K562 (cell line): ENCODE measurements at regions not wholly inside any gene's neighbourhood (a gene's known extent, or its start where the extent isn't known, plus 50 kb on each side); places are given as distances from the start of the nearest gene placed in this dataset.

ENCODE experiments used
- ATAC-seq: fragments of 200-7000 bp; cut with Tn5 transposase; 3 replicates; pipeline ENCODE4 v1.9.1; 2020; ENCODE audit warnings: moderate library complexity
- BruUV-seq: library from RNA; stranded (reverse); fragments of 400-500 nt; replicated peaks from 2 replicates; lab custom pipeline; 2021; lab: Mats Ljungman, UMichigan
- CTCF ChIA-PET: fragments of 300-600 bp; formaldehyde crosslinking; extraction: SDS; loops from one replicate; lab custom pipeline; 2021; ENCODE audit warnings: low intra/inter-chr PET ratio; lab: Yijun Ruan, JAX
- POLR2A ChIA-PET: fragments of 300-600, 350-650 bp; sonication (Branson Sonifier 250); formaldehyde crosslinking; extraction: SDS; loops from one replicate; lab custom pipeline; 2021; ENCODE audit warnings: antibody characterized with exemption, inconsistent platforms; lab: Yijun Ruan, JAX
- DNase-seq, 4 experiments: peaks; one replicate each; pipeline versions ENCODE4 v3.0.0 to v3.0.0-alpha.2; 2011 to 2018; ENCODE audit warnings: low spot score in 3 of 4, mixed read lengths in 3 of 4; ENCODE audit errors: extremely low read depth in 1 of 4
- FAIRE-seq: peaks from 2 replicates; lab custom pipeline; 2011; peaks lifted over from hg19 to GRCh38; lab: Jason Lieb, UNC
- H2AFZ ChIP-seq: 2 replicates; pipeline ENCODE4 v1.6.0; 2011; ENCODE audit warnings: low read depth, low read length, control low read depth, inconsistent platforms
- H3K27ac ChIP-seq: fragments of 200-600 bp; 3 replicates; pipeline ENCODE4 v1.8.0; 2011; ENCODE audit warnings: low read depth, mild to moderate bottlenecking, control low read depth, inconsistent platforms, low read length, moderate library complexity, mixed read lengths; ENCODE audit errors: extremely low read depth
- H3K27me3 ChIP-seq, 2 experiments: fragments of 300-600 bp in 1 of 2; 2 replicates in 1 of 2; 3 replicates in 1 of 2; pipeline versions ENCODE4 v1.6.0 to v1.8.0; 2011; ENCODE audit warnings: inconsistent platforms in 2 of 2, low read length in 2 of 2, mild to moderate bottlenecking in 1 of 2, mixed read lengths in 1 of 2, moderate library complexity in 1 of 2; ENCODE audit not compliant: control insufficient read depth in 2 of 2, insufficient read depth in 2 of 2
- H3K36me3 ChIP-seq: fragments of 300-600 bp; 3 replicates; pipeline ENCODE4 v1.8.0; 2011; ENCODE audit warnings: mild to moderate bottlenecking, low read length, inconsistent platforms; ENCODE audit not compliant: control insufficient read depth, insufficient read depth
- H3K4me1 ChIP-seq, 2 experiments: fragments of 200-600 bp in 1 of 2; replicated peaks in 1 of 2; 2 replicates in 1 of 2; 3 replicates in 1 of 2; pipeline versions ENCODE4 v1.5.1 to v1.8.0; 2011; ENCODE audit warnings: inconsistent platforms in 2 of 2, low read length in 2 of 2, mild to moderate bottlenecking in 1 of 2, mixed read lengths in 1 of 2, moderate library complexity in 1 of 2; ENCODE audit not compliant: control insufficient read depth in 2 of 2, insufficient read depth in 2 of 2
- H3K4me2 ChIP-seq: 2 replicates; pipeline ENCODE4 v1.6.1; 2011; ENCODE audit warnings: low read length, control low read depth, inconsistent platforms, mixed read lengths; ENCODE audit not compliant: insufficient read depth
- H3K4me3 ChIP-seq: fragments of 200-600 bp; sonication (generic), shearing (Covaris generic); 2 replicates; pipeline ENCODE4 v1.5.1; 2016; ENCODE audit warnings: control low read depth, inconsistent platforms
- H3K79me2 ChIP-seq: fragments of 200-600 bp; 3 replicates; pipeline ENCODE4 v1.8.0; 2011; ENCODE audit warnings: low read length, inconsistent platforms; ENCODE audit not compliant: control insufficient read depth, insufficient read depth
- H3K9ac ChIP-seq, 2 experiments: 2 replicates each; pipeline versions ENCODE4 v1.6.0 to v1.6.1; 2011; ENCODE audit warnings: low read depth in 2 of 2, low read length in 2 of 2, control low read depth in 1 of 2, inconsistent platforms in 1 of 2, mild to moderate bottlenecking in 1 of 2, mixed read lengths in 1 of 2; ENCODE audit not compliant: insufficient read depth in 1 of 2
- H3K9me1 ChIP-seq: one replicate; pipeline ENCODE4 v1.6.0; 2011; ENCODE audit warnings: inconsistent platforms, mild to moderate bottlenecking, low read length, moderate library complexity; ENCODE audit not compliant: control insufficient read depth, insufficient read depth
- H3K9me3 ChIP-seq: replicated peaks from 2 replicates; pipeline ENCODE4 v1.5.1; 2011; ENCODE audit warnings: low read depth, low read length, inconsistent platforms; ENCODE audit not compliant: control insufficient read depth, insufficient read depth
- H4K20me1 ChIP-seq: replicated peaks from 2 replicates; pipeline ENCODE4 v1.6.1; 2011; ENCODE audit warnings: low read length, inconsistent platforms, mixed read lengths; ENCODE audit not compliant: control insufficient read depth, insufficient read depth
- ATF1 ChIP-seq, 2 experiments: fragments of 450-650 bp in 1 of 2; IDR thresholded peaks; 2 replicates each; pipeline ENCODE4 v1.6.1; 2016; ENCODE audit warnings: missing compliant biosample characterization in 1 of 2, missing genetic modification characterization in 1 of 2
- BRF1 ChIP-seq: IDR thresholded peaks from 3 replicates; pipeline ENCODE4 v1.6.1; 2011; ENCODE audit warnings: borderline replicate concordance, mild to moderate bottlenecking; ENCODE audit not compliant: insufficient read length; ENCODE audit errors: extremely low read depth
- CREB1 ChIP-seq, 2 experiments: sonication (generic) in 1 of 2; formaldehyde crosslinking in 1 of 2; IDR thresholded peaks; 2 replicates each; pipeline versions ENCODE4 v1.6.1 to v1.8.0; 2012 to 2022; ENCODE audit warnings: inconsistent platforms in 1 of 2, mild to moderate bottlenecking in 1 of 2, missing genetic modification reagents in 1 of 2, moderate library complexity in 1 of 2
- DACH1 ChIP-seq: fragments of 450-650 bp; IDR thresholded peaks from 2 replicates; pipeline ENCODE4 v1.6.1; 2018; ENCODE audit not compliant: partially characterized antibody
- ETV6 ChIP-seq, 3 experiments: fragments of 150-350 bp in 1 of 3; sonication (generic) in 1 of 3; formaldehyde crosslinking in 1 of 3; IDR thresholded peaks; 2 replicates each; pipeline versions ENCODE4 v1.6.1 to v1.8.0; 2014 to 2022; ENCODE audit warnings: borderline replicate concordance in 2 of 3, low read depth in 2 of 3, antibody characterized with exemption in 1 of 3, low read length in 1 of 3, mild to moderate bottlenecking in 1 of 3, missing genetic modification reagents in 1 of 3
- FOS ChIP-seq: IDR thresholded peaks from 3 replicates; pipeline ENCODE4 v1.6.1; 2011; ENCODE audit not compliant: insufficient read length; ENCODE audit errors: extremely low read depth
- FOXJ3 ChIP-seq: sonication (generic); formaldehyde crosslinking; IDR thresholded peaks from 2 replicates; pipeline ENCODE4 v1.4.0; 2020; ENCODE audit warnings: mild to moderate bottlenecking, missing genetic modification reagents
- HDGF ChIP-seq: fragments of 450-650 bp; IDR thresholded peaks from 2 replicates; pipeline ENCODE4 v1.6.1; 2016
- ILK ChIP-seq: fragments of 450-650 bp; IDR thresholded peaks from 2 replicates; pipeline ENCODE4 v1.6.1; 2016; ENCODE audit warnings: missing genetic modification characterization, low read depth, mild to moderate bottlenecking, missing compliant biosample characterization, moderate library complexity, borderline replicate concordance
- KDM4B ChIP-seq, 2 experiments: fragments of 450-650 bp in 1 of 2; sonication (generic) in 1 of 2; IDR thresholded peaks; 2 replicates each; pipeline ENCODE4 v1.6.1; 2016 to 2017; ENCODE audit warnings: borderline replicate concordance in 2 of 2, antibody characterized with exemption in 1 of 2, low read depth in 1 of 2, mild to moderate bottlenecking in 1 of 2
- MAFG ChIP-seq: fragments of 450-650 bp; conservative IDR thresholded peaks from 2 replicates; pipeline ENCODE4 v1.6.1; 2016; ENCODE audit warnings: missing genetic modification characterization, missing compliant biosample characterization
- MBD2 ChIP-seq: sonication (generic); IDR thresholded peaks from 2 replicates; pipeline ENCODE4 v1.6.1; 2016; ENCODE audit warnings: low read depth, borderline replicate concordance
- PKNOX1 ChIP-seq: fragments of 450-650 bp; IDR thresholded peaks from 2 replicates; pipeline ENCODE4 v1.6.1; 2016
- TFAP4 ChIP-seq: sonication (generic); formaldehyde crosslinking; IDR thresholded peaks from 2 replicates; pipeline ENCODE4 v1.8.0; 2022; ENCODE audit warnings: missing genetic modification reagents, mild to moderate bottlenecking, moderate library complexity, borderline replicate concordance
- TRIM25 ChIP-seq: fragments of 450-650 bp; IDR thresholded peaks from 2 replicates; pipeline ENCODE4 v1.7.0; 2016; ENCODE audit warnings: borderline replicate concordance
- ZC3H11A ChIP-seq: IDR thresholded peaks from 2 replicates; pipeline ENCODE4 v1.6.1; 2012; ENCODE audit warnings: low read depth, low read length, improper control_type of control experiment
- ZNF146 ChIP-seq: IDR thresholded peaks from one replicate; pipeline ENCODE4 v1.6.1; 2018; ENCODE audit warnings: missing compliant biosample characterization; ENCODE audit not compliant: unreplicated experiment
- ZNF316 ChIP-seq: fragments of 450-650 bp; IDR thresholded peaks from 2 replicates; pipeline ENCODE4 v1.6.1; 2016
- ZNF830 ChIP-seq: fragments of 250-450 bp; sonication (Bioruptor Pico); IDR thresholded peaks from 2 replicates; pipeline ENCODE4 v1.5.0; 2021; ENCODE audit warnings: mild to moderate bottlenecking
- WGBS: fragments of 100-300 bp; shearing (Covaris generic); methylation state at CpG from one replicate; pipeline ENCODE4 v1.1.6; 2016; ENCODE audit warnings: low coverage, mixed read lengths; ENCODE audit not compliant: insufficient coverage; ENCODE audit errors: missing lambda C conversion rate; 5-methylcytosine and 5-hydroxymethylcytosine counted together
- in situ Hi-C: fragments of 300-500 bp; cut with MboI; formaldehyde crosslinking; loops from 4 replicates; pipeline ENCODE4 v1.15.0; 2018; ENCODE audit warnings: inconsistent platforms, mixed read lengths
- intact Hi-C: fragments of 100-400 bp; cut with micrococcal nuclease; formaldehyde crosslinking; loops from 2 replicates; pipeline ENCODE4 v1.14.2; 2022

GRCh38 chr1:8203056-8203455, 114.9 kb upstream of the SLC45A1 start:
- H3K4me1 ChIP-seq = peaks cover 16 to 20% of the 10 kb centered on the region in 2 experiments; a peak in 4 of 5 replicates
- no peak overlapping the region for H3K4me2 ChIP-seq
- H3K27ac ChIP-seq = no peak overlapping the region
- ATAC-seq (no peak), FAIRE-seq (no peak), DNase-seq (no peak)
- CTCF ChIA-PET = no interaction called here
- no peaks in the 10 kb centered on the region for H3K36me3 ChIP-seq
- H3K9me1 ChIP-seq = no peaks in the 10 kb centered on the region
- H3K79me2 ChIP-seq = no peaks in the 10 kb centered on the region
- H3K27me3 ChIP-seq = peaks cover 0 to 24% of the 10 kb centered on the region in 2 experiments; a peak in 3 of 5 replicates
- no TSS peak for BruUV-seq
- H3K9me3 ChIP-seq = no peaks in the 10 kb centered on the region
- 67% methylated on average over 9 of the region's 9 CpGs for WGBS
- H3K9ac ChIP-seq = no peak overlapping the region
- POLR2A ChIA-PET = interaction anchor here (0.8 kb wide), 1 partner anchor 122 kb away, joined by 4 read pairs; no protein-coding TSS in a partner anchor
- H3K4me3 ChIP-seq = no peak overlapping the region
- intact Hi-C loops = no loop called here
- in situ Hi-C loops = no loop called here
- no peaks in the 10 kb centered on the region for H4K20me1 ChIP-seq
- no peak overlapping the region for H2AFZ ChIP-seq
- no peak for TF ChIP-seq ETV6 (IDR thresholded peaks at IDR 0.05; ENCODE audit: borderline replicate concordance in 1 of 2, low read depth in 2 of 2, low read length in 1 of 2)
- TF ChIP-seq ETV6 (CRISPR knock-in tag; IDR thresholded peaks at IDR 0.05; ENCODE audit: borderline replicate concordance) = no peak
- TF ChIP-seq ZC3H11A = no peak
- no peak for TF ChIP-seq FOS
- peak; percentile 32 for TF ChIP-seq DACH1
- TF ChIP-seq BRF1 = no peak
- peak; percentile 68 for TF ChIP-seq ZNF316
- 0 out of 2 replicates have a peak, but pooled peaks have one; percentile 14 for TF ChIP-seq MAFG
- no peak for TF ChIP-seq ATF1 (CRISPR knock-in tag; IDR thresholded peaks at IDR 0.05)
- TF ChIP-seq ATF1 (tag; IDR thresholded peaks at IDR 0.05) = no peak
- no peak for TF ChIP-seq CREB1 (IDR thresholded peaks at IDR 0.05)
- TF ChIP-seq CREB1 (CRISPR knock-in tag; IDR thresholded peaks at IDR 0.05) = no peak
- no peak for TF ChIP-seq ZNF146
- TF ChIP-seq FOXJ3 (CRISPR knock-in tag) = no peak
- TF ChIP-seq MBD2 = no peak
- TF ChIP-seq TRIM25 = no peak
- TF ChIP-seq HDGF = no peak
- peak; percentile 26; the same call in 1 of the 2 replicates for TF ChIP-seq TFAP4 (CRISPR knock-in tag)
- no peak for TF ChIP-seq ILK (tag)
- no peak for TF ChIP-seq KDM4B (IDR thresholded peaks at IDR 0.05; ENCODE audit: borderline replicate concordance in 2 of 2, low read depth in 1 of 2)
- no peak for TF ChIP-seq ZNF830 (CRISPR knock-in tag)
- TF ChIP-seq PKNOX1 = no peak
